ENCODE measurements at regions not wholly inside any gene's neighbourhood (a gene's known extent, or its start where the extent isn't known, plus 50 kb on each side); places are given as distances from the start of the nearest gene placed in this dataset.

DNA sequence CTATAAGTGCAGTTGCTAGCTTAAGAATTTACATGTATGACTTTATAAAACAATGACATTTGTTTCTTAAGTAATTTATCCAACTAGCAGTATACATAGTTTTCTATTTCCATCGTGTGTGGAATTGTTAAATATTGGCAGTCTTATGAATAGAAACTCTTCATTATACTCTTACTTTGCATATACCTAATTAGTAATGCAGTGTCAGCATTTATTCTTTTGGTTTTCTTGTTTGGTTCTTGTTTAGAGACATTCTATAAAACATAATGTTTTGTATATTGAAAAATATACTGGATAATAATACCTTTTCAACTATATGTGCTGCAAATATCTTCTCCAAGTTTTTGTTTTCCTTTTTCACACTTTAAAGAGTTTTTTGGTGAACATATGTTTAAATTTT is 760.2 kb downstream of the VGLL3 start:
- BruUV-seq (replicated peaks): no TSS peak
- no peaks in the 10 kb centered on the region for H3K79me1 ChIP-seq (ENCODE audit: low read depth in 1 of 2, low read length in 2 of 2)
- no peaks in the 10 kb centered on the region for H3K4me1 ChIP-seq (ENCODE audit: control insufficient read depth, insufficient read depth, low read length)
- H2AFZ ChIP-seq (replicated peaks; ENCODE audit: low read length, poor library complexity): no peak overlapping the region
- H2BK120ac ChIP-seq (ENCODE audit: low read depth, low read length): no peak overlapping the region
- H3K56ac ChIP-seq (ENCODE audit: extremely low read depth, insufficient read depth, low read length): no peak overlapping the region
- no peak overlapping the region for H3K9ac ChIP-seq (ENCODE audit: low read depth, low read length)
- no peak for DNase-seq
- H2AK5ac ChIP-seq (ENCODE audit: low read depth, low read length): no peak overlapping the region
- no peak for TF ChIP-seq SMC3 (IDR thresholded peaks at IDR 0.05; ENCODE audit: low read depth, low read length)
- TF ChIP-seq MAFK (IDR thresholded peaks at IDR 0.05; ENCODE audit: low read depth, low read length): peak; percentile 98
- H2AK9ac ChIP-seq (replicated peaks; ENCODE audit: low read depth, low read length, poor library complexity): no peak overlapping the region
- ChIA-PET POLR2A (ENCODE audit: unreplicated experiment) (no interaction called here), CTCF (interaction anchor here (0.8 kb wide), 1 partner anchor 23 kb away, joined by 5 read pairs; no protein-coding TSS in a partner anchor)
- H2BK5ac ChIP-seq (ENCODE audit: low read depth, low read length, poor library complexity, severe bottlenecking): no peak overlapping the region
- no peaks in the 10 kb centered on the region for H3K36me3 ChIP-seq (ENCODE audit: control insufficient read depth, insufficient read depth, low read length)
- no peak overlapping the region for H3K18ac ChIP-seq (ENCODE audit: low read depth, low read length)
- H2BK15ac ChIP-seq (ENCODE audit: low read depth, low read length): no peak overlapping the region
- H3K14ac ChIP-seq (replicated peaks; ENCODE audit: low read depth, low read length): no peak overlapping the region
- no peak overlapping the region for H3K4me2 ChIP-seq (ENCODE audit: low read depth, low read length)
- H2BK20ac ChIP-seq (ENCODE audit: low read depth, low read length): no peak overlapping the region
- H4K91ac ChIP-seq (ENCODE audit: insufficient read depth, low read depth, low read length): no peak overlapping the region
- no peaks in the 10 kb centered on the region for H4K20me1 ChIP-seq (ENCODE audit: insufficient read depth, low read length)
- H3K9me1 ChIP-seq (ENCODE audit: insufficient read depth, low read length): no peaks in the 10 kb centered on the region
- H4K5ac ChIP-seq (ENCODE audit: low read depth, low read length): no peak overlapping the region
- in situ Hi-C loops (cut with MboI; ENCODE audit: low sequenced_read_pairs): no loop called here
- intact Hi-C loops (cut with micrococcal nuclease): no loop called here
- H3K27ac ChIP-seq (ENCODE audit: insufficient read depth, low read length): no peak overlapping the region
- no peak overlapping the region for H3K4ac ChIP-seq (ENCODE audit: low read depth, low read length)
- WGBS, 2 experiments (ENCODE audit: extremely low coverage in 2 of 2, insufficient read length in 1 of 2): no CpG with 5 or more reads among the region's 1 CpG
- H3K27me3 ChIP-seq (ENCODE audit: control insufficient read depth, insufficient read depth, low read length): no peaks in the 10 kb centered on the region
- ATAC-seq (ENCODE audit: low read depth): no peak
- dilution Hi-C loops (cut with HindIII; ENCODE audit: low sequenced_read_pairs, unreplicated experiment): no loop called here
- no peaks in the 10 kb centered on the region for H3K9me3 ChIP-seq (ENCODE audit: control insufficient read depth, insufficient read depth, low read length)
- no peak overlapping the region for H4K8ac ChIP-seq (ENCODE audit: low read depth in 2 of 2, low read length in 2 of 2)
- H3K23ac ChIP-seq (ENCODE audit: low read depth, low read length): no peak overlapping the region
- no peak overlapping the region for H3K4me3 ChIP-seq (ENCODE audit: insufficient read depth, low read depth, low read length)
